ENCODE measurements at regions not wholly inside any gene's neighbourhood (a gene's known extent, or its start where the extent isn't known, plus 50 kb on each side); places are given as distances from the start of the nearest gene placed in this dataset.

- DNase-seq (ENCODE audit: low read depth, low spot score) = no peak
Observed at GRCh38 chr2:128686881-128687555, 368.4 kb upstream of the HS6ST1 start.

- DNase-seq (ENCODE audit: low read depth, low spot score) = no peak
Observed at GRCh38 chr2:128687565-128687964, 368.9 kb upstream of the HS6ST1 start.

GRCh38 chr2:128689971-128690370, 371.3 kb upstream of the HS6ST1 start:
- DNase-seq (ENCODE audit: low read depth, low spot score) = no peak

GRCh38 chr2:128690431-128690830, 371.8 kb upstream of the HS6ST1 start:
- DNase-seq (ENCODE audit: low read depth, low spot score) = no peak

GRCh38 chr2:128690869-128691268, 372.2 kb upstream of the HS6ST1 start:
- no peak for DNase-seq (ENCODE audit: low read depth, low spot score)

- no peak for DNase-seq (ENCODE audit: low read depth, low spot score)
Observed at GRCh38 chr2:128691526-128691925, 372.9 kb upstream of the HS6ST1 start.

- no peak for DNase-seq (ENCODE audit: low read depth, low spot score)
Observed at GRCh38 chr2:128692895-128693742, 374.5 kb upstream of the HS6ST1 start.

- DNase-seq (ENCODE audit: low read depth, low spot score) = no peak
Observed at GRCh38 chr2:128693743-128694029, 375.0 kb upstream of the HS6ST1 start.

- DNase-seq (ENCODE audit: low read depth, low spot score) = no peak
Observed at GRCh38 chr2:128695646-128696220, 377.1 kb upstream of the HS6ST1 start.

- DNase-seq (ENCODE audit: low read depth, low spot score) = no peak
Observed at GRCh38 chr2:128696421-128696820, 377.8 kb upstream of the HS6ST1 start.

GRCh38 chr2:128701418-128701817, 382.8 kb upstream of the HS6ST1 start:
- DNase-seq (ENCODE audit: low read depth, low spot score) = no peak

- DNase-seq (ENCODE audit: low read depth, low spot score) = no peak
Observed at GRCh38 chr2:128702616-128703015, 383.9 kb upstream of the HS6ST1 start.

- no peak for DNase-seq (ENCODE audit: low read depth, low spot score)
Observed at GRCh38 chr2:128708106-128708816, 389.6 kb upstream of the HS6ST1 start.

- DNase-seq (ENCODE audit: low read depth, low spot score) = no peak
Observed at GRCh38 chr2:128710242-128710641, 391.6 kb upstream of the HS6ST1 start.

- DNase-seq (ENCODE audit: low read depth, low spot score) = no peak
Observed at GRCh38 chr2:128710729-128711128, 392.1 kb upstream of the HS6ST1 start.

- no peak for DNase-seq (ENCODE audit: low read depth, low spot score)
Observed at GRCh38 chr2:128714285-128714684, 395.6 kb upstream of the HS6ST1 start.

- DNase-seq (ENCODE audit: low read depth, low spot score) = no peak
Observed at GRCh38 chr2:128714851-128715312, 396.2 kb upstream of the HS6ST1 start.

- DNase-seq (ENCODE audit: low read depth, low spot score) = no peak
Observed at GRCh38 chr2:128715360-128715759, 396.7 kb upstream of the HS6ST1 start.

- no peak for DNase-seq (ENCODE audit: low read depth, low spot score)
Observed at GRCh38 chr2:128716299-128716721, 397.6 kb upstream of the HS6ST1 start.

- no peak for DNase-seq (ENCODE audit: low read depth, low spot score)
Observed at GRCh38 chr2:128717758-128718710, 399.4 kb upstream of the HS6ST1 start.

All from smooth muscle cell of the brain vasculature (primary cell).